Trophoblast cell (in vitro differentiated cells and primary cell): ENCODE measurements at regions not wholly inside any gene's neighbourhood (a gene's known extent, or its start where the extent isn't known, plus 50 kb on each side); places are given as distances from the start of the nearest gene placed in this dataset.

Experiments used
- DNase-seq, 2 donors: peaks; one replicate each; pipeline ENCODE4 v3.0.0-alpha.2; 2016
- H2AFZ ChIP-seq: 2 replicates; pipeline ENCODE4 v1.6.1; 2013; ENCODE audit warnings: low read length, moderate library complexity, mild to moderate bottlenecking; ENCODE audit not compliant: insufficient read depth, poor library complexity
- H2AK5ac ChIP-seq: 2 replicates; pipeline ENCODE4 v1.6.1; 2013; ENCODE audit warnings: mild to moderate bottlenecking, low read length
- H2BK120ac ChIP-seq: 2 replicates; pipeline ENCODE4 v1.6.1; 2013; ENCODE audit warnings: low read length, mild to moderate bottlenecking, moderate library complexity; ENCODE audit not compliant: insufficient read depth, poor library complexity
- H2BK12ac ChIP-seq: 2 replicates; pipeline ENCODE4 v1.6.1; 2013; ENCODE audit warnings: mild to moderate bottlenecking, low read length, moderate library complexity
- H2BK5ac ChIP-seq: 2 replicates; pipeline ENCODE4 v1.6.1; 2013; ENCODE audit warnings: low read length, low read depth, moderate library complexity, mild to moderate bottlenecking; ENCODE audit not compliant: poor library complexity
- H3K14ac ChIP-seq: 2 replicates; pipeline ENCODE4 v1.6.1; 2013; ENCODE audit warnings: mild to moderate bottlenecking, low read length
- H3K18ac ChIP-seq: 2 replicates; pipeline ENCODE4 v1.6.1; 2013; ENCODE audit warnings: mild to moderate bottlenecking, low read length
- H3K23ac ChIP-seq: 2 replicates; pipeline ENCODE4 v1.6.1; 2013; ENCODE audit warnings: low read length
- H3K27ac ChIP-seq: 2 replicates; pipeline ENCODE4 v1.5.1; 2013; ENCODE audit warnings: low read depth, mild to moderate bottlenecking, inconsistent platforms, low read length, moderate library complexity
- H3K27me3 ChIP-seq: 2 replicates; pipeline ENCODE4 v1.6.1; 2013; ENCODE audit warnings: inconsistent platforms, mild to moderate bottlenecking, low read length, moderate library complexity; ENCODE audit not compliant: insufficient read depth
- H3K36me3 ChIP-seq, 2 experiments: 1 replicate in 1 of 2; 2 replicates in 1 of 2; pipeline ENCODE4 v1.6.1; 2013; ENCODE audit warnings: low read length in 2 of 2, mild to moderate bottlenecking in 2 of 2, moderate library complexity in 1 of 2; ENCODE audit not compliant: insufficient read depth in 2 of 2, control insufficient read depth in 1 of 2
- H3K4ac ChIP-seq: 2 replicates; pipeline ENCODE4 v1.6.1; 2013; ENCODE audit warnings: low read depth, mild to moderate bottlenecking, low read length, moderate library complexity
- H3K4me1 ChIP-seq, 2 experiments: 1 replicate in 1 of 2; 2 replicates in 1 of 2; pipeline ENCODE4 v1.6.1; 2013; ENCODE audit warnings: low read length in 2 of 2, mild to moderate bottlenecking in 2 of 2, moderate library complexity in 1 of 2; ENCODE audit not compliant: insufficient read depth in 2 of 2, control insufficient read depth in 1 of 2
- H3K4me2 ChIP-seq: 2 replicates; pipeline ENCODE4 v1.6.1; 2013; ENCODE audit warnings: inconsistent platforms, mild to moderate bottlenecking, low read length, moderate library complexity
- H3K4me3 ChIP-seq: 2 replicates; pipeline ENCODE4 v1.5.1; 2013; ENCODE audit warnings: mild to moderate bottlenecking, low read depth, low read length, inconsistent platforms
- H3K79me1 ChIP-seq: one replicate; pipeline ENCODE4 v1.6.1; 2013; ENCODE audit warnings: low read length
- H3K79me2 ChIP-seq: 2 replicates; pipeline ENCODE4 v1.6.1; 2013; ENCODE audit warnings: low read length, mild to moderate bottlenecking; ENCODE audit not compliant: control insufficient read depth, insufficient read depth, poor library complexity
- H3K9ac ChIP-seq: 2 replicates; pipeline ENCODE4 v1.6.1; 2013; ENCODE audit warnings: mild to moderate bottlenecking, low read length
- H3K9me3 ChIP-seq: 2 replicates; pipeline ENCODE4 v1.6.1; 2013; ENCODE audit warnings: low read depth, mild to moderate bottlenecking, control low read depth, inconsistent platforms, low read length; ENCODE audit not compliant: insufficient read depth
- H4K12ac ChIP-seq: 2 replicates; pipeline ENCODE4 v1.6.1; 2013; ENCODE audit warnings: low read depth, mild to moderate bottlenecking, low read length, moderate library complexity
- H4K8ac ChIP-seq: 2 replicates; pipeline ENCODE4 v1.6.1; 2013; ENCODE audit warnings: low read depth, mild to moderate bottlenecking, low read length, moderate library complexity
- H4K91ac ChIP-seq: one replicate; pipeline ENCODE4 v1.6.1; 2013; ENCODE audit warnings: low read depth, mild to moderate bottlenecking, low read length, moderate library complexity
- WGBS: extraction: QIAGEN DNeasy Blood & Tissue Kit; methylation state at CpG from one replicate; pipeline ENCODE4 v1.1.7; 2013; ENCODE audit warnings: missing lambda C conversion rate; ENCODE audit not compliant: insufficient read length, insufficient coverage; ENCODE audit errors: extremely low coverage; 5-methylcytosine and 5-hydroxymethylcytosine counted together

GRCh38 chr2:17057109-17058017 is 391.7 kb upstream of the CYRIA start:
- Histone ChIP-seq H4K91ac (no peak overlapping the region), H3K9me3 (no peaks in the 10 kb centered on the region), H3K79me1 (no peaks in the 10 kb centered on the region), H2BK120ac (no peak overlapping the region), H2BK12ac (no peak overlapping the region), H2BK5ac (no peak overlapping the region), H2AFZ (no peak overlapping the region), H3K4me2 (no peak overlapping the region), H2AK5ac (no peak overlapping the region), H3K4ac (no peak overlapping the region), H3K9ac (no peak overlapping the region), H3K18ac (no peak overlapping the region), H3K23ac (no peak overlapping the region), H3K79me2 (no peaks in the 10 kb centered on the region), H3K36me3 (no peaks in the 10 kb centered on the region), H3K4me1 (no peaks in the 10 kb centered on the region), H4K8ac (no peak overlapping the region), H3K27ac (no peak overlapping the region), H4K12ac (no peak overlapping the region), H3K4me3 (no peak overlapping the region), H3K27me3 (no peaks in the 10 kb centered on the region), H3K14ac (no peak overlapping the region)
- DNase-seq: no peak
- no CpG with 5 or more reads among the region's 5 CpGs for WGBS

GRCh38 chr2:17056236-17056635 is 390.6 kb upstream of the CYRIA start:
- no peak overlapping the region for H2BK120ac ChIP-seq
- no peak overlapping the region for H2AK5ac ChIP-seq
- H3K79me1 ChIP-seq: no peaks in the 10 kb centered on the region
- H3K18ac ChIP-seq: no peak overlapping the region
- no peak overlapping the region for H3K14ac ChIP-seq
- H3K4me2 ChIP-seq: no peak overlapping the region
- no peak overlapping the region for H3K23ac ChIP-seq
- H2AFZ ChIP-seq: no peak overlapping the region
- H2BK12ac ChIP-seq: no peak overlapping the region
- H3K36me3 ChIP-seq: no peaks in the 10 kb centered on the region
- H3K4me3 ChIP-seq: no peak overlapping the region
- no peak overlapping the region for H4K12ac ChIP-seq
- no peak overlapping the region for H4K91ac ChIP-seq
- H3K4ac ChIP-seq: no peak overlapping the region
- H3K27me3 ChIP-seq: no peaks in the 10 kb centered on the region
- DNase-seq: no peak
- H3K9me3 ChIP-seq: no peaks in the 10 kb centered on the region
- H3K4me1 ChIP-seq: no peaks in the 10 kb centered on the region
- H3K27ac ChIP-seq: no peak overlapping the region
- WGBS: no CpG with 5 or more reads among the region's 4 CpGs
- no peaks in the 10 kb centered on the region for H3K79me2 ChIP-seq
- H4K8ac ChIP-seq: no peak overlapping the region
- no peak overlapping the region for H2BK5ac ChIP-seq
- no peak overlapping the region for H3K9ac ChIP-seq

GRCh38 chr2:17052001-17052400 is 386.4 kb upstream of the CYRIA start:
- Histone ChIP-seq H3K27me3 (no peaks in the 10 kb centered on the region), H2AFZ (no peak overlapping the region), H2BK5ac (no peak overlapping the region), H3K14ac (no peak overlapping the region), H2BK120ac (no peak overlapping the region), H2BK12ac (no peak overlapping the region), H3K79me2 (no peaks in the 10 kb centered on the region), H3K4me3 (no peak overlapping the region), H3K4ac (no peak overlapping the region), H4K91ac (no peak overlapping the region), H3K18ac (no peak overlapping the region), H3K23ac (no peak overlapping the region), H3K4me1 (no peaks in the 10 kb centered on the region), H4K8ac (no peak overlapping the region), H3K9ac (no peak overlapping the region), H3K27ac (no peak overlapping the region), H3K79me1 (no peaks in the 10 kb centered on the region), H3K36me3 (no peaks in the 10 kb centered on the region), H3K9me3 (no peaks in the 10 kb centered on the region), H3K4me2 (no peak overlapping the region), H4K12ac (no peak overlapping the region), H2AK5ac (no peak overlapping the region)
- no CpG with 5 or more reads among the region's 5 CpGs for WGBS
- DNase-seq: no peak

- Histone ChIP-seq H3K27me3 (no peaks in the 10 kb centered on the region), H3K4me2 (no peak overlapping the region), H2BK120ac (no peak overlapping the region), H3K36me3 (no peaks in the 10 kb centered on the region), H3K27ac (no peak overlapping the region), H4K91ac (no peak overlapping the region), H4K12ac (no peak overlapping the region), H3K79me2 (no peaks in the 10 kb centered on the region), H3K4me1 (no peaks in the 10 kb centered on the region), H2BK5ac (no peak overlapping the region), H3K23ac (no peak overlapping the region), H3K4me3 (no peak overlapping the region), H3K4ac (no peak overlapping the region), H4K8ac (no peak overlapping the region), H2AFZ (no peak overlapping the region), H3K79me1 (no peaks in the 10 kb centered on the region), H3K9ac (no peak overlapping the region), H3K14ac (no peak overlapping the region), H2BK12ac (no peak overlapping the region), H3K9me3 (no peaks in the 10 kb centered on the region), H3K18ac (no peak overlapping the region), H2AK5ac (no peak overlapping the region)
- no peak for DNase-seq
These were observed 385.9 kb upstream of the CYRIA start for GRCh38 chr2:17051538-17051937.
